ENCODE measurements at regions not wholly inside any gene's neighbourhood (a gene's known extent, or its start where the extent isn't known, plus 50 kb on each side); places are given as distances from the start of the nearest gene placed in this dataset.
"Not testable (repeated sequence)": the region's sequence is repeated elsewhere in the genome, so short reads cannot be mapped to it uniquely, and the experiment has no call there.

DNA sequence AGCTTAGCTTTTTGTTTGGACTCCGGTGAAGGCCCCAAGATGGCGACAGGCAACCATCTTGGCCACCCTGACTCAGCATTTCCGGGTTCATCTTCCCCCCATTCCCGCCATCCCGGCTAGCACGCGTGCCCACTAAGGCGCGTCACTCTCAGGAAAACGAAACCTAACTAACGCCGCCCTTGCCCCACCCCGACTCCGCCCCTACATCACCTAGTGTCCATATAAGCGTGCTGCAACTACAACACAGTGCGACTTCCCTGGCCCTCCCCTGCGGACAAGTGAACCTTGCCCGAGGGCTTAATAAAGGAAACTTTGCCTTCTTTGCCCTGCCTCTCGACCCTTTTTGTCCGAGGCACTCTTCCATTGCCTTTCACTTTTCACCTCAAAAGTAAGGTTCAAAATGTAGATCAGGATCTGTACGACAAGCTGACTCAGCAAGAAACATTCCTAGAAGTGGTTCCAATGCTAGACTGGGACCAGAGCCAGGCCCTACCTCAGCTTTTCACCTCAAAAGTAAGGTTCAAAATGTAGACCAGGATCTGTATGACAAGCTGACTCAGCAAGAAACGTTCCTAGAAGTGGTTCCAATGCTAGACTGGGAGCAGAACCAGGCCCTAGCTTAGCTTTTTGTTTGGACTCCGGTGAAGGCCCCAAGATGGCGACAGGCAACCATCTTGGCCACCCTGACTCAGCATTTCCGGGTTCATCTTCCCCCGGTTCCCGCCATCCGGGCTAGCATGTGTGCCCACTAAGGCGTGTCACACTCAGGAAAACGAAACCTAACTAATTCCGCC, 51.9 kb upstream of the TMEM97 start:
- Histone ChIP-seq H3K27me3 (ENCODE audit: control insufficient read depth, insufficient read depth, low read length) (peaks cover 13% of the 10 kb centered on the region), H3K9me3 (ENCODE audit: control insufficient read depth, insufficient read depth, low read length) (peaks cover 11% of the 10 kb centered on the region)
- H3K4me1 ChIP-seq (ENCODE audit: control insufficient read depth, insufficient read depth, low read length); H4K5ac ChIP-seq (ENCODE audit: low read depth, low read length); intact Hi-C loops (cut with micrococcal nuclease); H3K4me3 ChIP-seq (ENCODE audit: insufficient read depth, low read depth, low read length); H3K14ac ChIP-seq (replicated peaks; ENCODE audit: low read depth, low read length); dilution Hi-C loops (cut with HindIII; ENCODE audit: low sequenced_read_pairs, unreplicated experiment); CTCF ChIA-PET; H2BK15ac ChIP-seq (ENCODE audit: low read depth, low read length); H3K4me2 ChIP-seq (ENCODE audit: low read depth, low read length); H4K91ac ChIP-seq (ENCODE audit: insufficient read depth, low read depth, low read length); H3K36me3 ChIP-seq (ENCODE audit: control insufficient read depth, insufficient read depth, low read length); H2AK9ac ChIP-seq (replicated peaks; ENCODE audit: low read depth, low read length, poor library complexity); DNase-seq; H3K4ac ChIP-seq (ENCODE audit: low read depth, low read length); H2BK120ac ChIP-seq (ENCODE audit: low read depth, low read length); BruUV-seq (replicated peaks); ATAC-seq (ENCODE audit: low read depth); H2BK5ac ChIP-seq (ENCODE audit: low read depth, low read length, poor library complexity, severe bottlenecking); H3K79me1 ChIP-seq (ENCODE audit: low read depth in 1 of 2, low read length in 2 of 2); H3K56ac ChIP-seq (ENCODE audit: extremely low read depth, insufficient read depth, low read length); H4K20me1 ChIP-seq (ENCODE audit: insufficient read depth, low read length); H3K23ac ChIP-seq (ENCODE audit: low read depth, low read length); POLR2A ChIA-PET (ENCODE audit: unreplicated experiment); H4K8ac ChIP-seq (ENCODE audit: low read depth in 2 of 2, low read length in 2 of 2); H3K27ac ChIP-seq (ENCODE audit: insufficient read depth, low read length); H3K9ac ChIP-seq (ENCODE audit: low read depth, low read length); H2BK20ac ChIP-seq (ENCODE audit: low read depth, low read length); in situ Hi-C loops (cut with MboI; ENCODE audit: low sequenced_read_pairs); H3K9me1 ChIP-seq (ENCODE audit: insufficient read depth, low read length); H3K18ac ChIP-seq (ENCODE audit: low read depth, low read length); H2AFZ ChIP-seq (replicated peaks; ENCODE audit: low read length, poor library complexity); H2AK5ac ChIP-seq (ENCODE audit: low read depth, low read length): not testable (repeated sequence)
- 98% methylated on average over 19 of the region's 31 CpGs; no CpG with 5 or more reads in 1 of the 2 experiments for WGBS, 2 experiments (ENCODE audit: extremely low coverage in 2 of 2, insufficient read length in 1 of 2)
- peak; percentile 81 for TF ChIP-seq MAFK (IDR thresholded peaks at IDR 0.05; ENCODE audit: low read depth, low read length)
